HuH-7 (cell line): ENCODE measurements at regions not wholly inside any gene's neighbourhood (a gene's known extent, or its start where the extent isn't known, plus 50 kb on each side); places are given as distances from the start of the nearest gene placed in this dataset.
A peak's percentile ranks its signal among the peaks of the same experiment; 100 is the strongest.
"Not testable (repeated sequence)": the region's sequence is repeated elsewhere in the genome, so short reads cannot be mapped to it uniquely, and the experiment has no call there.

Experiments used
- DNase-seq: peaks from one replicate; pipeline ENCODE4 v3.0.0; 2011; ENCODE audit warnings: low spot score

DNA sequence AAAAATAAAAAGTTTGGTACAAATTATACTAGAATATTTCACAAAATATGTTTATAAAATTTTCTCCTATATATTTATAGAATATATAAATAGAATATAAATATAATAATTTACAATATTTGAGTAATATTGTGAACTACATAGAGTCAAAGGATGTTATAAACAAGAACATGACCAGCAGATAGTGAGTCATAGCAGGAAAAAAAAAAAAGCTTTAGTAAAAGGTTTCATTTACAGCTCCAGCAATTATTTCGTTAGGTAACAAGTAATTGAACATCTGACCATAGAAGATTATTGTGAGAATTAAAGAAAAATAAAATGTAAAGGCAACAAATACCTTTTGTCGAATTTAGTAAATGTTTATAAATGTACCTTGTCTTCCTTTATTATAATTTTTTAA, 864.1 kb downstream of the PCDH17 start:
- no peak for DNase-seq

DNA sequence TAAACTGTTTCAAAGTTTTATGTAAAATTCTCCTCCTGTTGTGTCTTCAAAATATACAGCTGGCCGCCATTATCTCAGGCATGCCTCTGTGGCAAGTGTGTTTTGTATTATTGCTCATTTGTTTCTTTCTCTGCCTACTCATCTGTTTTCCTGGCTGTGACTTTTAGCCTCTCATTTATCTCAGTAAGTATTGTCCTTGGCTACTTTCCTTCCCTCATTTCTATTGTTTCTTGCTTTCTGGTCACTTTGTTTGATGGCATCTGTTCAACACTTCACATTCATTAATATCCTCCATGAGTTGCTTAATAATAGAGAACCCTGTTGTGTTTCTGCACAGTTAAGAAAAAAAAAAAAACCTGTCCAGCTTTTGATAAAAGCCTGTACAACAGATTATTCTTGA, 869.4 kb downstream of the PCDH17 start:
- no peak for DNase-seq

DNA sequence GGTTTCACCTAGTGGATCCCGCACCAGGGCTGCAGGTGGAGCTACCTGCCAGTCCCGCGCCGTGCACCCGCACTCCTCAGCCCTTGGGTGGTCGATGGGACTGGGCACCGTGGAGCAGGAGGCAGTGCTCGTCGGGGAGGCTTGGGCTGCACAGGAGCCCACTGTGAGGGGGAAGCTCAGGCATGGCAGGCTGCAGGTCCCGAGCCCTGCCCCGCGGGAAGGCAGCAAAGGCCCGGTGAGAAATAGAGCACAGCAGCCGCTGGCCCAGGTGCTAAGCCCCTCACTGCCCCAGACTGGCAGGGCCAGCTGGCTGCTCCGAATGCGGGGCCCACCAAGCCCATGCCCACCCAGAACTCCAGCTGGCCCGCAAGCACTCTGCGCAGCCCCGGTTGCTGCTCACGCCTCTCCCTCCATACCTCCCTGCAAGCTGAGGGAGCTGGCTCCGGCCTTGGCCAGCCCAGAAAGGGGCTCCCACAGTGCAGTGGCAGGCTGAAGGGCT, 872.7 kb downstream of the PCDH17 start:
- DNase-seq, result not testable (repeated sequence)

DNA sequence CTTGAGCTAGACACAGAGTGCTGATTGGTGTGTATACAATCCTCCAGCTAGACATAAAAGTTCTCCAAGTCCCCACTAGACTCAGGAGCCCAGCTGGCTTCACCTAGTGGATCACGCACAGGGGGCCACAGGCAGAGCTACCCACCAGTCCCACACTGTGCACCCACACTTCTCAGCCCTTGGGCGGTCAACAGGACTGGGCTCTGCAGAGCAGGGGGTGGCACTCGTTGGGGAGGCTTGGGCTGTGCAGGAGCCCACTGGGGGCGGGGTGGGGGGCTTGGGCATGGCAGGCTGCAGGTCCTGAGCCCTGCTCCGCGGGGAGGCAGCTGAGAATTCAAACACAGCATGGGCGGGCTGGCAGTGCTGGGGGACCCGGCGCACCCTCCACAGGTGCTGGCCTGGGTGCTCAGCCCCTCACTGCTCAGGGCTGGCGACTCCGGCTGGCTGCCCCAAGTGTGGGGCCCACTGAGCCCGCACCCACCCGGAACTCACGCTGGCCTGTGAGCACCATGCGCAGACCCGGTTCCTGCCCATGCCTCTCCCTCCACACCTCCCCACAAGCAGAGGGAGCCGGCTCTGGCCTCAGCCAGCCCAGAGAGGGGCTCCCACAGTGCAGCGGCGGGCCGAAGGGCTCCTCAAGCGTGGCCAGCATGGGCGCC, 873.8 kb downstream of the PCDH17 start:
- not testable (repeated sequence) for DNase-seq

DNA sequence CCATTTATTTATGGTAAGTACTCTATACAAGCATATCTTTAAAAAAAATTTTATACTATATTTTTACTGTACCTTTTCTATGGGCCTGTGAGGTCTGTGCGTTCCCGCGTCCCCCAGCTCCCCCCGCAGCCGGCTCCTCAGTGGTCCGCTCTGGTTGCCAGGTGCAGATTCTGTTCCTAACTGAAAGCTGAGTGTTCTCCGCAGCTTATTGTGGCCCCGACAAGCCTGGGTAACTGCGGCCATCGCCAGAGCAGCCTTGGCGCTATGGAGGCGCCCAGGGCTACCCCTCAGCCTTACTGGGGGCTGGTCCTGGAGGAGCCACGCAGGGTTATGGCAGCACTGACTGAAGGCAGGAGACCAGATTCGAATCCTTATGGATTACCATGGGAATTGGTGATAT, 896.8 kb downstream of the PCDH17 start:
- DNase-seq, result no peak

DNA sequence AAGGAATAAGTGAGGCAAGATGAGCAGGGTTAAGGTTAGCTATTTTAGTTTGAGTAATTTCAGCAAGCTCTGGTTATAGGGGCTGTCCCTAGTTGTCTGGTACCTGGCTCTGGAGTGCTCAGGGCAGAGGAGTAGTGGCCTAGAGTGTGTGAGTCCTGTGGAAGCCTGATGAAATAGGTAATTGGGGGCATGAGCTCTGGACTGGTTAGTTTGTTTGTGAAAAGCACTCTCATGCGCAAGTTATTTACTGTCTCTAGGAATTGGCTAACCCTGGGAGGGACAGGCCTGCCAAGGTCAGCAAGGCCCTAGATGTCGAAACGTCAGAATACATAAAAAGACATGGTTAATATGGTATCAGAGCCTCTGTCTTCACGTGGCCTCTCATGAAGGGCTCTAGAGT, 900.1 kb downstream of the PCDH17 start:
- DNase-seq, result peak; percentile 4

DNA sequence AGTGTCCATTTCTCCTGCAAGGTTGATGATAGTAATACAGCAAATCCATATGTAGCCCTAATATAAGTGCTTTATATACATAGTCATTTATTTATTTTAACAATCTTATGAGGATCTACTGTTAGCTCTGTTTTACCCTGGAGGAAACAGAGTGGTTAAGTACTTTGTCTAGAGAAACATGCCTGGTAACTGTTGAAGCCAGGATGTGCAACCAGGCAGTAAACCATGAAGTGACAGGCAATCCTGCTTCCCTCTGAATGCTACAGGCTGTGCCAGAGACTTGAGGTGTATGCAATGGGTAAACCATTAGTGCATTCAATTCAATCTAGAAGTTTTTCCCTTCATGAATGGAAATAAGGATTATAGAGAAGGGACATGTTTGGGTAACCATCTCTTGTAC, 911.0 kb downstream of the PCDH17 start:
- no peak for DNase-seq

DNA sequence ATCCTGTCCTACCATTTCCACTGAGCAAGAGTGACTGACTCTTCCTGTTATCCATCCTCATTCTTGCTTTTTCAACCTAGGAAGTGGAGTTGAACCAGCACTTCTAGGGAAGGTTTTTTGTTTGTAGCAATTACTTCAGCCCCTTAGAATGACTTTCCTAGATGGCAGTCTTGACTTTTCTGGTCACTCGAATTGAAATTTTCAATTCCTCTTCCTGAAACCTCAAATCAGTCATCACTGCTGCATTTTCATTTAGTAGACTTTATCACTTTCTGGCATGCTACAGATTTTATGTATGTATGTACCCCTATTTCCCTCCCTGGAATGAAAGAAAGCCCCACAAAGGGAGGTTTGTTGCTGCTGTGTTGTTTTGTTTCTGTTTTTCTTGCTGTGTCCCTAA, 915.9 kb downstream of the PCDH17 start:
- DNase-seq, result no peak

DNA sequence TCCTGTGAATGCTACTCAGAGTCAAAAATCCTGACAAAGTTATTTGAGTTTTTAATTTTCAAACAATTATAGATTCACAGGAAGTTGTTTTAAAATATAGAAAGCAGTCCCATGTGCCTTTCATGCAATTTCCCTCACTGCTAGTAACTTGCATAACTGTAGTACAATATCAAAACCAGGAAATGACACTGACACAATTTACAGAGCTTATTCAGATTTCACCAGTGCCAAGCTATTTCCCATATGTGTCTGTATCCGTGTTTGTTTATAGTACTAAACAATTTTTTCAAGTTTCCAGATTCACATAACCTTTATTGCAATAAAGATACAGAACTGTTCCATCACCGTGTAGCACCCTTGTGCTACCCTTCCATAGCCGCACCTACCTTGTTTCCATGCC, 934.6 kb downstream of the PCDH17 start:
- DNase-seq, result no peak

DNA sequence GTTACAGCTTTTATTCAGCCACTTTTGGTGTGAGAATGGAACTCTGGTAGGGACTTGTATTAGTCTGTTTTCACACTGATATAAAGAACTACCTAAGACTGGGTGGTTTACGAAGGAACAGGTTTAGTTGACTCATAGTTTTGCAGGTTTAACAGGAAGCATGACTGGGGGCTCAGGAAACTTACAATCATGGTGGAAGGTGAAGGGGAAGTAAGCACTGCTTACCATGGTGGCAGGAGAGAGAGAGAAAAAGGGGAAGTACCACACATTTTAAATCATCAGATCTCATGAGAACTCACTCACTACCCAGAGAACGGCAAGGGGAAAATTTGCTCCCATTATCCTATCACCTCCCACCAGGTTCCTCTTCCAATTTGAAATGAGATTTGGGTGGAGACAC, 942.2 kb downstream of the PCDH17 start:
- DNase-seq, result no peak

DNA sequence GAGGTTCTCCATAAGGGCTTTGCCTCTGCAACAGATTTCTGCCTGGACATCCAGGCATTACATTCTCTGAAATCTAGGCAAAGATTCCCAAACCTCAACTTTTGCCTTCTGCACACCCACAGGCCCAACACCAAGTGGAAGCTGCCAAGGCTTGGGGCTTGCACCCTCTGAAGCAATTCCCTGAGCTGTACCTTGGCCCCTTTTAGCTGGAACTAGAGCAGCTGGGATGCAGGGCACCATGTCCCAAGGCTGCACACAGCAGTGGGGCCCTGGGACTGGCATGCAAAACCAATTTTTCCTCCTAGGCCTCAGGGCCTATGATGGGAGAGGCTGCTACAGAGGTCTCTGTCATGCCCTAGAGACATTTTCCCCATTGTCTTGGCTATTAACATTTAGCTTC, 943.2 kb downstream of the PCDH17 start:
- no peak for DNase-seq

DNA sequence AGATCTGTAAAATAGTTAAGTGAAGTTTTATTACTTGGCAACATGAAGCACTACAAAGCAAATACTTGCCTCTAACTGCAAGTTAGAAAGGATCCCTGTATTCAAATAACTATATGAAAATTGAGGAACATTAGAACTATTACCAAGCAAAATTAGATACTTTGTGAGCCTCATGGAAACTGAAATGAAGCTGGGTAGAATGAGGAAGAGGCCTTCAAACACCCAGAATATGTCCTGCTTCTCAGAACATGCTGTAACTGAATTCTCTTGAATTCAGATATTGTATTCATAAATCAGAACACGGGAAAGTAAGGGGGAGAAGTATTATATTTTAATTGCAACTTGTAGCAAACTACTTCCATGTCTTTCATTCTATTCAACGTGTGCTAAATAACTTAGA, 947.9 kb downstream of the PCDH17 start:
- no peak for DNase-seq

DNA sequence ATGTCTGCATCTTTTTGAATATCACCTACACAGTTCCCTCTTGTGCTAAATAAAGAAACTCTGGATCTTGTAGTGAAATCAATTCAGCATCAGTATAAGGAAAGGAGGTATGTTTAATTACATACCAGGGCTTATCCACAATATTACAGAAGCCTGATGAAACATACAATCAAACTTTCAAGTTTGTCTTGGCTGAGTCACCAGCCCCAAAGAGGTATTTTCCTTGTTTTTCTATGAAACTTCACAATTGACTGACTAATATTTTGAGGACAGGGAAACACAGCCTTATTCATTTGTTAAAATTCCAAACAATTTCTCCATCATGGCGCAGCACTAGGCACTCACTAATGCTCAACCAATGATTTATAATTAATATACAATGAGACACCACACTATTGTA, 952.4 kb downstream of the PCDH17 start:
- DNase-seq, result no peak

DNA sequence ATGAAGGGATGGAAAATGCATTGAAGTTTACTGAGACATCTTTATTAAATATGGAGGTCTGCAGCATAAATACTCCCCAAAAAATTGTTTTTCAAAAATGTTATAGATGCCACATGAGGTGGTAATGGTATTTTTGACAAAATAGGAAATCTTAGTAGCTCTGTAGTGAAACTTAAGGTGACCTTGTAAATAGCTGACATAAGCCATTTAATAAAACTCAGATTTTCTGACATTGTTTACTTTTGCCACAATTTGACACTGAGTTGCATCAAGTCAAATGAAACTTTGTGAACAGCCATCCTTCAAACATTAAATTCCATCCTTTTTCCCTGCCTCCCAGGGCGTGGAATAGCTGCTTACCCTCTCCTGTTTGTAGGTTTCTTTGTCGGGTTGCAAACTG, 953.1 kb downstream of the PCDH17 start:
- no peak for DNase-seq

DNA sequence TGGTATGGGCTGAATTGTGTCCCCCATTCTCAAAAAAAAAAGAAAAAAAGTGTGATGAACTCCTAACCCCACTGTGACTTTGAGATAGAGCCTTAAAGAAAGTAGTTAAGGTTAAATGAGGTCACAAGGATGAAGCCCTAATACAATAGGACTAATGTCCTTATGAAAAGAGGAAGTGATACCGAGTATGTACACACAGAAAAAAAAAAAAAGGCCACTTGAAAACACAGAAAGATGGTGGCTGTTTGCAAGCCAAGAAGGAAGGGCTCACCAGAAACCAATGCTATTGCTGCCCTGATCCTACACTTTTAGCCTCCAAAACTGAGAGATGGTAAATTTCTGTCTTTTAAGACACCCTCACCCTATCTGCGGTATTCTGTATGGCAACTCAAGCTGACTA, 955.6 kb downstream of the PCDH17 start:
- no peak for DNase-seq

DNA sequence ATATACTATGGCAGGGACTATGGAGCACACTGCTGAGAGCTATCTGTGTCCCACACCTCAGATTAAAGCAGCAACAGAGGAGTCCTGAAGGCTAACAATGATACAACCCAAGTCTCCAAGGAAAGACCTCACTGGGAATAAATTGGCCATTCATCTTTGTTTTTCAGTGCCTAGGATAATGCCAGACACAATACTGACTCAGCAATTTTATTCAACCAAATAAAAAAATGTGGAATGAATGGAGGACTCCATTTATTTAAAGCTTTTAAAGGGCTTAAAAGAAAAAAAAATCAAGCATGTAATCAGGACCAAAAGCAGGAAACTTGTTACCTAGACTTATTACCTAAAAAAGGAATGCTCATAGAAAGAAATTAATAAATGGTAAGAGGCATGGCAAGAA, 960.5 kb downstream of the PCDH17 start:
- no peak for DNase-seq

DNA sequence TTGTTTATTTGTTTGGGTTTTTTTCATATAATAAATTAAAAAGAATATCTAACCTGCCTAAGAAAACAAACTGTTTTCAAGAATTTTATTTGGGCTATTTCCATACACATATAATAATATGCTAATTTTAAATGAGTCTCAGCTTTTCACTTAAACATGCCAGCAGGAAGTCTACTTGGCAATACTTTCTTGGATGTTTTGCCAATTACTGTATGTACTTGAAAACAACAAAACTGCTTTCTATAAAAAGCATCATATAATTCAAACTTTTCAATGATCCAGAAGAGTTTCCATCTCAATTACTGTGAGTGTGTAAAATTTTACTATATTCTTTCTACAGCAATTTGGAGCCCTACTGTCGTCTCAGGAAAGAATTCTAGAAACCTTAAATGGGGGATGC, 961.2 kb downstream of the PCDH17 start:
- no peak for DNase-seq

DNA sequence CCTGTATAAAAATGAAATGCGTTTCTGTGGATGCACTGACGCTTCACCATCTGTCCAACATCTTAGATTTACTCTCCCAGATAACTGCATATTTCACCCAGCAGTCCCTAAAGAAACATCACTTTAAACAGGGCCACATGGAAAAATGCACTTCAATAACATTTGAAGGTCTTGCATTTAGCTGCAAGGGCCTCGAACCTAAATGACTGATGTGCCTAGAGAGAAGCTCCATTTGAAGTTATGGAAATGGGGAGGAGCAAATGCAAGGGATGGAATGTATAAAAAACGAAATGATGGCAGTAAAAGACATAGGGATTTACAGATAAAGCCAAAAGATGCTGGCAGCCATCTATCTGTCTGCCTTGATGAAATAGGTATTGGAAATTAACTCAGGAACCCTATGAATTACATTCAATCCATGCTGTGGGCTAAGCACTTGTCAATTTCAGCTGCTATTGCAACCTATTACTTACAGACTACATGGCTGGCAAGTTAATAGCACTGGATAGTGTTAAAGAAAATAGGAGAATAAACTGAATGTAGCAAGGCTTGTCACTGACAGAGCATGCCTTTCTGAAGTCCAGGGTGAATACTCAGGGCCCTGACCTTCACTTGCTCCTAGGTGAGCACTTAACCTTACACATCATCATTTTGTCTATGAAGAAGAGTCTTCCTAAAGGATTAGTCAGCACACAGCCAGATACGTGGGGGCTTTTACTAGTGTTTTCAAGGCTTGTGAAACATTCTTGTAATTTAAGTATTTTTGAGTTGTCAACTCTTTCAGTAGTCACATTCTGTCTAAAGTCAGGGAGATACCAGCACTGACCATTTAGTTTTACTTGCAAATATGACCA, 963.4 kb downstream of the PCDH17 start:
- no peak for DNase-seq

DNA sequence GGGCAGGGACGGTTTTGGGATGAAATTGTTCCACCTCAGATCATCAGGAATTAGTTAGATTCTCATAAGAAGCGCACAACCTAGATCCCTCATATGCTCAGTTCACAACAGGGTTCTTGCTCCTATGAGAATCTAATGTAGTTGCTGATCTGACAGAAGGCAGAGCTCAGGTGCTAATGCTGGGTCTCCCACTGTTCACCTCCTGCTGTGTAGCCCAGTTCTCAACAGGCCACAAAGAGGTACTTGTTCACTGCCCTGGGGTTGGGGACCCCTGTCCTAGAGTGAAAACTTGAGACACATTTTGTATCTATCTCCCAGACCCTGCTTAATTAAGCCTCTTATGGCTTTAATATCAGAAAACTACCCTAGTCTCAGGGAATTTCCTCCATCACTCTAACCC, 966.0 kb downstream of the PCDH17 start:
- DNase-seq, result no peak

DNA sequence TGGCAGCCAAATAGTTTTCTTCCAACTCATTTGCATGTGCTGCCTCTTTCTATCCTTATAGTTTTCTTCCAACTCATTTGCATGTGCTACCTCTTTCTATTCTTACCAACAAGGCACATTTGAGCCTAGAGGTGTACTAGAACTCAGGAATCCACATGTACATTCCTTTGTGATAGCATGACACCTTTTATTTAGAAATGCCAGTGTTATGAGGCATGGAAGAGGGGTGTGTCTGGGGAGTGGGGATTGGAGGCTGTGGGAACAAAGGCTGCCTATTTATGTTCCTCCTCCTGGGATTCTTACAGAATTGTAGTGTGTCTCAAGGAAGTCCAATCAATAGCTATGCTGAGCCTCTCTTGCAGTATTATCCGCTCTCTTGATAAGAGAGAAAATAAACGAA, 966.7 kb downstream of the PCDH17 start:
- DNase-seq, result no peak

DNA sequence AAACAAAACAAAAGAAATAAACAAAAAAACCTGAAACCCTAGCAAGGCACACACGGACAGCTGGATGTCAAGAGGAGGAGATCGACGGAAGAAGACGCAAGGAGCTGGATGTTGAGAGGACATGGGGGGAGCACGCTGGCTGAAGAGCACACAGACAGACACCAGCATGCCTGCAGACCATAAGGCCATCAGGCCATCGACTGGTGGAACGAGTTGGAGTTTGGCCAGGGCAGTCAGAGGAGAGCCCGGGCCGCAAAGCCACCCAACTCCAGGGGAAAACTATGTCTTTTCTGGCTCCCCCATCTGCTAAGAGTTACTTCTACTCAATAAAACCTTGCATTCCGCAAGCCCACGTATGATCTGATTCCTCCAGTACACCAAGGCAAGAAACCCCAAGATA, 979.6 kb downstream of the PCDH17 start:
- no peak for DNase-seq

DNA sequence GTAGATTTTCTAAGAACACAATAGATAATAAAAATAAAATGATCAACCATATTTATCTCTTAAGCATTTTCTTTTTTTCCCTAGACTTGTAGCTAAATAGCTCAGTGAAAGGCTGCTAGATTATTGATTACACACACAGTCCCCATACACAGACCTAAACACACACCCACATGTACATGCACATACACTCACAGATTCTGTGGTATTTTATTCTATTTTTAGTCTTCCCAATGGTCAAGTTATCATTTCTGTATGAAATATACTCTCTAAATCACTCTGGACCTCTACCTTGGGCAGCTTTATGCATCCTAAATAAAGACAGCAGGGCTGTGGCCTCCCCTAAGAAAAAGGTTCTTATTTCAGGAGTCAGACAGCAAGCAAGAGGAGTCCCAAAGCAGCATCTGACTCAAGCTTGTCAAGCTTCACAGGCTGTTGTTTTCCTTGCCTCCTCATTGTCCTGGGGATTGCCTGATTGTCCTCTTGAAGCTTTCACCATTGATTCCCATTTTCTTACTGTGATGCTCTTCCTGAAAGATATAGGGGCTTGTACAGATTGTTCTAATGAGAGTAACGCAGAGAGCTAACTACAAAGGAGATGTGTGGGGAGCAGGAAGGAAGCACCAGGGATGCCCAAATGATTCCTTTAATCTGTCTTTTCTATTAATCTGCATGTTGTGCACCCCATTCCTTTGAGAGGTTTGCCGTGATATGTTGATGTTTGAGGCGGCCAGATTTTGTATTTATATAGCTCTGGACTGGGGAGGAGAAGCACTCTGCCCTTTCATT, 986.5 kb downstream of the PCDH17 start:
- DNase-seq, result no peak
